ENCODE measurements at regions not wholly inside any gene's neighbourhood (a gene's known extent, or its start where the extent isn't known, plus 50 kb on each side); places are given as distances from the start of the nearest gene placed in this dataset.

GRCh38 chr2:164306872-164307271 is 314.4 kb downstream of the GRB14 start:
- TF ChIP-seq POLR2AphosphoS5 (IDR thresholded peaks at IDR 0.05) (no peak), POLR2A (IDR thresholded peaks at IDR 0.05) (no peak)
